IMR-90 (cell line): ENCODE measurements at regions not wholly inside any gene's neighbourhood (a gene's known extent, or its start where the extent isn't known, plus 50 kb on each side); places are given as distances from the start of the nearest gene placed in this dataset.

Source experiments
- ATAC-seq: fragments of 200-7000 bp; cut with Tn5 transposase; 2 replicates; pipeline ENCODE4 v1.9.1; 2020; ENCODE audit warnings: low read depth, mild to moderate bottlenecking, moderate library complexity
- BruUV-seq: library from RNA; stranded (reverse); fragments of 400-500 nt; replicated peaks from 2 replicates; lab custom pipeline; 2021; lab: Mats Ljungman, UMichigan
- CTCF ChIA-PET: fragments of 300-600 bp; formaldehyde crosslinking; extraction: SDS; loops from one replicate; lab custom pipeline; 2021; ENCODE audit warnings: antibody characterized with exemption; lab: Yijun Ruan, JAX
- POLR2A ChIA-PET: fragments of 300-600 bp; sonication (Branson Sonifier 250); formaldehyde crosslinking; loops from one replicate; lab custom pipeline; 2022; ENCODE audit warnings: antibody characterized with exemption; ENCODE audit not compliant: unreplicated experiment; lab: Charles Lee
- DNase-seq: peaks from one replicate; pipeline ENCODE4 v3.0.0; 2013
- H2AFZ ChIP-seq: replicated peaks from 2 replicates; pipeline ENCODE3; 2013; ENCODE audit warnings: low read length, mild to moderate bottlenecking; ENCODE audit not compliant: poor library complexity
- H2AK5ac ChIP-seq: 2 replicates; pipeline ENCODE4 v1.6.1; 2013; ENCODE audit warnings: low read depth, low read length, inconsistent platforms
- H2AK9ac ChIP-seq: replicated peaks from 2 replicates; pipeline ENCODE3; 2013; ENCODE audit warnings: mild to moderate bottlenecking, low read depth, low read length, moderate library complexity; ENCODE audit not compliant: poor library complexity
- H2BK120ac ChIP-seq: 2 replicates; pipeline ENCODE4 v1.6.1; 2013; ENCODE audit warnings: low read depth, low read length, inconsistent platforms
- H2BK15ac ChIP-seq: 3 replicates; pipeline ENCODE4 v1.6.1; 2013; ENCODE audit warnings: low read depth, low read length, inconsistent platforms
- H2BK20ac ChIP-seq: 2 replicates; pipeline ENCODE4 v1.6.1; 2013; ENCODE audit warnings: low read depth, mild to moderate bottlenecking, inconsistent platforms, low read length, moderate library complexity
- H2BK5ac ChIP-seq: 2 replicates; pipeline ENCODE4 v1.6.1; 2013; ENCODE audit warnings: mild to moderate bottlenecking, low read depth, low read length, inconsistent platforms; ENCODE audit not compliant: poor library complexity, severe bottlenecking
- H3K14ac ChIP-seq: replicated peaks from 2 replicates; pipeline ENCODE4 v1.6.1; 2013; ENCODE audit warnings: low read depth, low read length, inconsistent platforms
- H3K18ac ChIP-seq: 2 replicates; pipeline ENCODE4 v1.6.1; 2013; ENCODE audit warnings: low read depth, low read length, control low read depth
- H3K23ac ChIP-seq: 2 replicates; pipeline ENCODE4 v1.6.1; 2013; ENCODE audit warnings: low read depth, low read length, inconsistent platforms
- H3K27ac ChIP-seq: 2 replicates; pipeline ENCODE4 v1.5.1; 2013; ENCODE audit warnings: mild to moderate bottlenecking, control low read depth, low read length; ENCODE audit not compliant: insufficient read depth
- H3K27me3 ChIP-seq: 2 replicates; pipeline ENCODE4 v1.6.1; 2013; ENCODE audit warnings: low read length; ENCODE audit not compliant: control insufficient read depth, insufficient read depth
- H3K36me3 ChIP-seq: 2 replicates; pipeline ENCODE4 v1.6.1; 2013; ENCODE audit warnings: low read length, mixed read lengths; ENCODE audit not compliant: control insufficient read depth, insufficient read depth
- H3K4ac ChIP-seq: 2 replicates; pipeline ENCODE4 v1.6.1; 2013; ENCODE audit warnings: low read depth, low read length, inconsistent platforms
- H3K4me1 ChIP-seq: 2 replicates; pipeline ENCODE4 v1.6.1; 2013; ENCODE audit warnings: low read length, mixed read lengths; ENCODE audit not compliant: control insufficient read depth, insufficient read depth
- H3K4me2 ChIP-seq: 2 replicates; pipeline ENCODE4 v1.6.1; 2013; ENCODE audit warnings: low read depth, mild to moderate bottlenecking, control low read depth, low read length, moderate library complexity
- H3K4me3 ChIP-seq: 2 replicates; pipeline ENCODE4 v1.5.1; 2013; ENCODE audit warnings: low read depth, mild to moderate bottlenecking, control low read depth, low read length, moderate library complexity; ENCODE audit not compliant: insufficient read depth
- H3K56ac ChIP-seq: 2 replicates; pipeline ENCODE4 v1.6.1; 2013; ENCODE audit warnings: low read length, inconsistent platforms; ENCODE audit not compliant: insufficient read depth; ENCODE audit errors: extremely low read depth
- H3K79me1 ChIP-seq, 2 experiments: 2 replicates each; pipeline ENCODE4 v1.6.1; 2013; ENCODE audit warnings: low read length in 2 of 2, inconsistent platforms in 1 of 2, low read depth in 1 of 2
- H3K9ac ChIP-seq: 2 replicates; pipeline ENCODE4 v1.6.1; 2013; ENCODE audit warnings: low read depth, low read length, control low read depth
- H3K9me1 ChIP-seq: 2 replicates; pipeline ENCODE4 v1.6.1; 2013; ENCODE audit warnings: low read length, inconsistent platforms; ENCODE audit not compliant: insufficient read depth
- H3K9me3 ChIP-seq: 2 replicates; pipeline ENCODE4 v1.6.1; 2013; ENCODE audit warnings: low read length; ENCODE audit not compliant: control insufficient read depth, insufficient read depth
- H4K20me1 ChIP-seq: 2 replicates; pipeline ENCODE4 v1.6.1; 2013; ENCODE audit warnings: low read length, inconsistent platforms; ENCODE audit not compliant: insufficient read depth
- H4K5ac ChIP-seq: 2 replicates; pipeline ENCODE4 v1.6.1; 2013; ENCODE audit warnings: mild to moderate bottlenecking, low read depth, low read length, control low read depth
- H4K8ac ChIP-seq, 2 experiments: 2 replicates each; pipeline ENCODE4 v1.6.1; 2013; ENCODE audit warnings: low read depth in 2 of 2, low read length in 2 of 2, control low read depth in 1 of 2, inconsistent platforms in 1 of 2
- H4K91ac ChIP-seq: 2 replicates; pipeline ENCODE4 v1.6.1; 2013; ENCODE audit warnings: low read depth, low read length, inconsistent platforms; ENCODE audit not compliant: insufficient read depth
- BHLHE40 ChIP-seq: fragments of 150-350 bp; IDR thresholded peaks from 2 replicates; pipeline ENCODE4 v1.6.1; 2016; ENCODE audit warnings: mild to moderate bottlenecking, low read depth, low read length
- CEBPB ChIP-seq: IDR thresholded peaks from 2 replicates; pipeline ENCODE4 v1.6.1; 2012; ENCODE audit warnings: low read depth, low read length, improper control_type of control experiment
- CHD1 ChIP-seq: IDR thresholded peaks from 2 replicates; pipeline ENCODE4 v1.6.1; 2012; ENCODE audit warnings: low read depth, low read length, improper control_type of control experiment
- ELK1 ChIP-seq: fragments of 150-350 bp; IDR thresholded peaks from 2 replicates; pipeline ENCODE4 v1.6.1; 2016; ENCODE audit warnings: low read depth, mild to moderate bottlenecking, low read length, moderate library complexity, borderline replicate concordance
- FOS ChIP-seq: fragments of 150-350 bp; IDR thresholded peaks from 2 replicates; pipeline ENCODE4 v1.6.1; 2016; ENCODE audit warnings: low read depth, low read length
- MAFK ChIP-seq: IDR thresholded peaks from 2 replicates; pipeline ENCODE4 v1.6.1; 2012; ENCODE audit warnings: low read depth, low read length, improper control_type of control experiment
- MAZ ChIP-seq: IDR thresholded peaks from 2 replicates; pipeline ENCODE4 v1.6.1; 2012; ENCODE audit warnings: low read depth, mild to moderate bottlenecking, low read length, improper control_type of control experiment, moderate library complexity, borderline replicate concordance
- MXI1 ChIP-seq: IDR thresholded peaks from 2 replicates; pipeline ENCODE4 v1.6.1; 2012; ENCODE audit warnings: low read depth, mild to moderate bottlenecking, low read length, moderate library complexity, borderline replicate concordance
- NFE2L2 ChIP-seq: fragments of 150-350 bp; IDR thresholded peaks from 2 replicates; pipeline ENCODE4 v1.6.1; 2016; ENCODE audit warnings: low read depth, mild to moderate bottlenecking, low read length
- POLR2A ChIP-seq: IDR thresholded peaks from 2 replicates; pipeline ENCODE4 v1.6.1; 2012; ENCODE audit warnings: mild to moderate bottlenecking, low read depth, low read length
- RAD21 ChIP-seq: IDR thresholded peaks from 2 replicates; pipeline ENCODE4 v1.6.1; 2012; ENCODE audit warnings: low read length, improper control_type of control experiment
- RCOR1 ChIP-seq: IDR thresholded peaks from 2 replicates; pipeline ENCODE4 v1.6.1; 2012; ENCODE audit warnings: mild to moderate bottlenecking, low read length, improper control_type of control experiment; ENCODE audit not compliant: insufficient replicate concordance
- RFX5 ChIP-seq: IDR thresholded peaks from 2 replicates; pipeline ENCODE4 v1.8.0; 2012; ENCODE audit warnings: low read depth, mild to moderate bottlenecking, low read length, moderate library complexity
- SMC3 ChIP-seq: fragments of 150-350 bp; IDR thresholded peaks from 2 replicates; pipeline ENCODE4 v1.6.1; 2016; ENCODE audit warnings: low read depth, mild to moderate bottlenecking, antibody characterized with exemption, low read length, moderate library complexity
- USF2 ChIP-seq: fragments of 150-350 bp; IDR thresholded peaks from 2 replicates; pipeline ENCODE4 v1.6.1; 2017; ENCODE audit warnings: mild to moderate bottlenecking, antibody characterized with exemption, low read length, low read depth
- WGBS, 2 experiments: methylation state at CpG; one replicate each; pipeline versions ENCODE4 v1.1.5 to v1.1.7; 2013; ENCODE audit warnings: missing lambda C conversion rate in 2 of 2; ENCODE audit not compliant: insufficient read length in 1 of 2; ENCODE audit errors: extremely low coverage in 2 of 2; 5-methylcytosine and 5-hydroxymethylcytosine counted together
- dilution Hi-C: fragments of 300-500 bp; cut with HindIII; formaldehyde crosslinking; loops from one replicate; pipeline ENCODE4 v1.14.3; 2018; ENCODE audit warnings: low sequenced_read_pairs; ENCODE audit not compliant: unreplicated experiment
- in situ Hi-C: fragments of 300-500 bp; cut with MboI; formaldehyde crosslinking; loops from 3 replicates; pipeline ENCODE4 v1.14.3; 2019; ENCODE audit warnings: low sequenced_read_pairs, inconsistent platforms, mixed read lengths
- intact Hi-C: fragments of 100-400 bp; cut with micrococcal nuclease; formaldehyde crosslinking; loops from 2 replicates; pipeline ENCODE4 v1.10.0; 2022
- TF ChIP-seq, protein P1 (sequence below): conservative IDR thresholded peaks from 2 replicates; pipeline ENCODE4 v1.5.1; 2012; ENCODE audit warnings: mild to moderate bottlenecking, low read depth, low read length, improper control_type of control experiment

DNA sequence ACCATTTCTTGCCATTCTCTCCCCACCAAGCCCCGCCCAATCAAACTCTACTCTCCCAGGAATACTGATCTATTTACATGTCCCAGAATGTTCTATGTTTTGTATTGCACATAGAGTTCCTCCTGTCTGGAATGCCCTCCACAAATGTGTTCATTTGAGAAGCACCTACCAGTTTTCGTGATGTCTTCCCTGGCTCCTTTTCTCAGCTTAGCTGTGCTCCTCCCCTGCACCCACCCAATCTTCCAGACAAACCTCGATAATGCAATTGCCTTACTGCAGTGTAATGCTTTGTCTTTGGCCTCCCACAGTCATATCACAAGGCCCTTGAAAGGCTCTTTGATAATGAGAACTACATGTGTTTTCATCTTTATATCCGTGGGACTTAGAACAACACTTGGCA, 214.5 kb upstream of the ANKRD55 start:
- H3K23ac ChIP-seq, result no peak overlapping the region
- POLR2A ChIA-PET, result no interaction called here
- H3K14ac ChIP-seq, result no peak overlapping the region
- H3K4ac ChIP-seq, result no peak overlapping the region
- H2BK15ac ChIP-seq, result no peak overlapping the region
- dilution Hi-C loops, result no loop called here
- H3K18ac ChIP-seq, result no peak overlapping the region; the same call in 1 of the 2 replicates
- no peaks in the 10 kb centered on the region for H3K79me1 ChIP-seq
- no peak overlapping the region for H3K56ac ChIP-seq
- H4K91ac ChIP-seq, result no peak overlapping the region
- H4K20me1 ChIP-seq, result no peaks in the 10 kb centered on the region
- intact Hi-C loops, result no loop called here
- no peak overlapping the region for H2BK5ac ChIP-seq
- H3K4me2 ChIP-seq, result no peak overlapping the region
- no peak overlapping the region; the same call in 1 of the 2 replicates for H2AK5ac ChIP-seq
- no peaks in the 10 kb centered on the region for H3K9me1 ChIP-seq
- H2BK120ac ChIP-seq, result no peak overlapping the region
- no peak for ATAC-seq
- no peak overlapping the region for H3K27ac ChIP-seq
- no peak for DNase-seq
- no peak overlapping the region for H4K8ac ChIP-seq
- H2BK20ac ChIP-seq, result peak overlapping the region; percentile 10; the same call in 1 of the 2 replicates
- no peak overlapping the region for H2AFZ ChIP-seq
- WGBS, 2 experiments, result 80% methylated on average over 2 of the region's 4 CpGs; no CpG with 5 or more reads in 1 of the 2 experiments
- H3K4me3 ChIP-seq, result no peak overlapping the region
- in situ Hi-C loops, result no loop called here
- CTCF ChIA-PET, result no interaction called here
- no peaks in the 10 kb centered on the region for H3K4me1 ChIP-seq
- BruUV-seq, result no TSS peak
- H3K36me3 ChIP-seq, result no peaks in the 10 kb centered on the region
- H2AK9ac ChIP-seq, result no peak overlapping the region
- H4K5ac ChIP-seq, result no peak overlapping the region
- TF ChIP-seq ELK1 (no peak), RAD21 (no peak), USF2 (no peak), RCOR1 (no peak), MAZ (no peak), FOS (no peak), CHD1 (no peak), RFX5 (no peak), MAFK (no peak), POLR2A (no peak), MXI1 (no peak), BHLHE40 (no peak), NFE2L2 (no peak), SMC3 (no peak), CEBPB (no peak)
- TF ChIP-seq, protein P1, sequence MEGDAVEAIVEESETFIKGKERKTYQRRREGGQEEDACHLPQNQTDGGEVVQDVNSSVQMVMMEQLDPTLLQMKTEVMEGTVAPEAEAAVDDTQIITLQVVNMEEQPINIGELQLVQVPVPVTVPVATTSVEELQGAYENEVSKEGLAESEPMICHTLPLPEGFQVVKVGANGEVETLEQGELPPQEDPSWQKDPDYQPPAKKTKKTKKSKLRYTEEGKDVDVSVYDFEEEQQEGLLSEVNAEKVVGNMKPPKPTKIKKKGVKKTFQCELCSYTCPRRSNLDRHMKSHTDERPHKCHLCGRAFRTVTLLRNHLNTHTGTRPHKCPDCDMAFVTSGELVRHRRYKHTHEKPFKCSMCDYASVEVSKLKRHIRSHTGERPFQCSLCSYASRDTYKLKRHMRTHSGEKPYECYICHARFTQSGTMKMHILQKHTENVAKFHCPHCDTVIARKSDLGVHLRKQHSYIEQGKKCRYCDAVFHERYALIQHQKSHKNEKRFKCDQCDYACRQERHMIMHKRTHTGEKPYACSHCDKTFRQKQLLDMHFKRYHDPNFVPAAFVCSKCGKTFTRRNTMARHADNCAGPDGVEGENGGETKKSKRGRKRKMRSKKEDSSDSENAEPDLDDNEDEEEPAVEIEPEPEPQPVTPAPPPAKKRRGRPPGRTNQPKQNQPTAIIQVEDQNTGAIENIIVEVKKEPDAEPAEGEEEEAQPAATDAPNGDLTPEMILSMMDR, result no peak
- no peak overlapping the region for H3K9ac ChIP-seq
- H3K27me3 ChIP-seq, result no peaks in the 10 kb centered on the region
- H3K9me3 ChIP-seq, result no peaks in the 10 kb centered on the region
